ENCODE measurements at regions not wholly inside any gene's neighbourhood (a gene's known extent, or its start where the extent isn't known, plus 50 kb on each side); places are given as distances from the start of the nearest gene placed in this dataset.

DNA sequence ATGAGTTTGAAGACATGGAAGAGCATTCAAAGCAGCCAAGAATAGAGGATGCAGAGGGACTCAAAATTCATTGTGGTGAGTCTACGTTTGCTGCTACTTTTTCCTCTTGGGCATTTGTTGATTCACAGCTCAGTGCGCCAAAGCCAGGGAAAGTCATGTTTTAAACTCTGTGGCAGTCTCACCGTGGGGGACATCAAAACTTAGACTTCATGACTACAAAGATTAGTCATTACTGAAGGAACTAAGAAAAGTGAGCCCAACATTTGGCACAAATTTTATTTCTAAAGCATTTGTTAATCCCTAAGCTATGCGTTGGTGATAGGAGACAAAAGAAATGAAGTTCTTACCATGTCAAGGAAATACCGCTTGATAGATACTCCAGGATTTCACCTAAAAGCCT is 73.7 kb upstream of the MTAP start:
- TF ChIP-seq, protein P1, sequence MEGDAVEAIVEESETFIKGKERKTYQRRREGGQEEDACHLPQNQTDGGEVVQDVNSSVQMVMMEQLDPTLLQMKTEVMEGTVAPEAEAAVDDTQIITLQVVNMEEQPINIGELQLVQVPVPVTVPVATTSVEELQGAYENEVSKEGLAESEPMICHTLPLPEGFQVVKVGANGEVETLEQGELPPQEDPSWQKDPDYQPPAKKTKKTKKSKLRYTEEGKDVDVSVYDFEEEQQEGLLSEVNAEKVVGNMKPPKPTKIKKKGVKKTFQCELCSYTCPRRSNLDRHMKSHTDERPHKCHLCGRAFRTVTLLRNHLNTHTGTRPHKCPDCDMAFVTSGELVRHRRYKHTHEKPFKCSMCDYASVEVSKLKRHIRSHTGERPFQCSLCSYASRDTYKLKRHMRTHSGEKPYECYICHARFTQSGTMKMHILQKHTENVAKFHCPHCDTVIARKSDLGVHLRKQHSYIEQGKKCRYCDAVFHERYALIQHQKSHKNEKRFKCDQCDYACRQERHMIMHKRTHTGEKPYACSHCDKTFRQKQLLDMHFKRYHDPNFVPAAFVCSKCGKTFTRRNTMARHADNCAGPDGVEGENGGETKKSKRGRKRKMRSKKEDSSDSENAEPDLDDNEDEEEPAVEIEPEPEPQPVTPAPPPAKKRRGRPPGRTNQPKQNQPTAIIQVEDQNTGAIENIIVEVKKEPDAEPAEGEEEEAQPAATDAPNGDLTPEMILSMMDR (IDR thresholded peaks at IDR 0.05; ENCODE audit: insufficient read depth, low read length, missing control alignments): no peak
- no peak overlapping the region for H3K4me3 ChIP-seq (ENCODE audit: low read depth, low read length)
- CTCF ChIA-PET: interaction anchor here (0.8 to 3.1 kb wide), 3 partner anchors 20 to 295 kb away, joined by 3 to 14 read pairs (median 6); no protein-coding TSS in a partner anchor
- POLR2A ChIA-PET: interaction anchor here (0.5 to 1.5 kb wide), 3 partner anchors 19 to 1231 kb away, joined by 3 to 4 read pairs (median 3); no protein-coding TSS in a partner anchor
- DNase-seq (ENCODE audit: low read depth, low spot score): no peak

DNA sequence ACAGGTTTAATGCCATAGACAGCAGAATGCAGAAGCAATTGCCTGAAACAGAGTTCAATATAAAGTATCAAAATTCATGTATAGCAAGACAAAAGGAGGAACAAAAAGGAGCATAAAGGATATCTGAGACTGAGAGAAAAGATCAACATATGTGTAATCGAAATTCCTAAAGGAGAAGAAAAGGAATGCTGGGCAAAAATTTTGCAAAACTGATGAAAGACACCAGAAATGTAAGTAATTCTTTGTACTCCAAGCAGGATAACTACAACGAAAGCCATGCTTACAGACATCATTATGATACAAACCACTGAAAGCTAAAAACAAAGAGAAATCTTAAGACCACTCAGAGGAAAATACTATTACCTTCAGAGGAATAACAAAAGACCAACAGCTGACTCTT is 72.8 kb upstream of the MTAP start:
- CTCF ChIA-PET: interaction anchor here (1.8 to 3.1 kb wide), 2 partner anchors 21 to 59 kb away, joined by 6 to 14 read pairs; no protein-coding TSS in a partner anchor
- DNase-seq (ENCODE audit: low read depth, low spot score): no peak
- TF ChIP-seq, protein P1 (IDR thresholded peaks at IDR 0.05; ENCODE audit: insufficient read depth, low read length, missing control alignments): no peak
- POLR2A ChIA-PET: interaction anchor here (1.5 kb wide), 1 partner anchor 18 kb away, joined by 4 read pairs; no protein-coding TSS in a partner anchor
- no peak overlapping the region for H3K4me3 ChIP-seq (ENCODE audit: low read depth, low read length)

DNA sequence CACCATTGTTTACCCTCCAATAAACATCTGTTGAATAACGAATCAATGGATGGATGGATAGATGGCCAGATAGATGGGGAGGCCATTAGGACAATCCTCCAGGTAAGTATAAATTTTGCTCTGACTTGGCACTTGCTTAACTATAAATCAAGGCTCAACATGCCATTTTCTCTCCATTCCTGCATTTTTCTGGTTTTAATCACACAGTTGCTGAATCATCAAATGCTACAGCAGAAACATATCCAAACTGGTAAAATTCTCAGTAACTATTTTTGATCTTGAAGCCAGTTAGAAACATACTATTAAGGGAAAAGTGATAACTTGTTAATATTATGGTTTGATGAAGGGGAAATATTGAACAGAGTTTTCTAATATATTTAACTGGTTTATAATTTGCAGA is 71.5 kb upstream of the MTAP start:
- TF ChIP-seq, protein P1 (IDR thresholded peaks at IDR 0.05; ENCODE audit: insufficient read depth, low read length, missing control alignments): no peak
- DNase-seq (ENCODE audit: low read depth, low spot score): no peak
- no peak overlapping the region for H3K4me3 ChIP-seq (ENCODE audit: low read depth, low read length)
- POLR2A ChIA-PET: no interaction called here
- CTCF ChIA-PET: no interaction called here

DNA sequence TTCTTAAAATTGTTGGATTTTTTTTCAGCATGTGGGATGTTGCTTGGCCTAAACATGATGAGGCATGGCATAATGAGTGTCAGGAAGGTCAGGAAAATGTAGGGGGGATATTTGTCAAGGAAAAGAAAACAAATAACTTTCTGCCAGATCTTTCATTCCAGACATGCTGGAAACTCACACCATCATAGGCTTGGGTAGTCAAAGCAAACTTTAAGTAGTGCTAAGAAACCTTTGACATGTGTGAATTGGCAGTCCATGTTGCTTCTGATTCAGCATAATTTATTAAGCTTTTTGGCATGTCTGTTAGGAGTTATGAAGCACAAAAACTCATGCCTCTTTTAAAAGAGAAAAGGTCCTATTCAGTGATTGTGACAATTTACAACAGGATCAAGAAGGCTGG is 61.3 kb upstream of the MTAP start:
- TF ChIP-seq, protein P1 (IDR thresholded peaks at IDR 0.05; ENCODE audit: insufficient read depth, low read length, missing control alignments): no peak
- CTCF ChIA-PET: interaction anchor here (1.1 kb wide), 1 partner anchor 10 kb away, joined by 4 read pairs; no protein-coding TSS in a partner anchor
- POLR2A ChIA-PET: no interaction called here

DNA sequence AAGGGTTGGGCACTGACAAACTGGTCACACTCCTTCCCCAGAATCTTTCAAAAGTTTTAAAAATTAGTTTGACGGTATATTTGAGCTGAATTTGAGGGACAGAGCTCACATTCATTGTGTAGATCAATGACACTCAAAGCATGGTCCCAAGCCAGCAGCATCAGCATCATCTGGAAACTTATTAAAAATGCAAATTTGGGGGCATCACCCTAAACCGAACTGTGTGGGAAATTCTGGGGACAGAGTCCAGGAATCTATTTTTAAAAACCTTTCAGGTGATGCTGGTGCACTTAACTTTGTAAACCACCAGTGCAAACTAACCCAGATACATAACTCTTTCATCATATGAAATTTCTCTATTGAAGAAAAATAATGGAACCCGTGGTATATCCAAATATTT is 58.1 kb upstream of the MTAP start:
- ChIA-PET CTCF (interaction anchor here (1.8 kb wide), 1 partner anchor 10 kb away, joined by 3 read pairs; no protein-coding TSS in a partner anchor), POLR2A (no interaction called here)
- H3K4me3 ChIP-seq (ENCODE audit: low read depth, low read length): no peak overlapping the region
- DNase-seq (ENCODE audit: low read depth, low spot score): no peak
- TF ChIP-seq, protein P1 (IDR thresholded peaks at IDR 0.05; ENCODE audit: insufficient read depth, low read length, missing control alignments): no peak

More for the DNA sequence above, 61.3 kb upstream of the MTAP start:
- H3K4me3 ChIP-seq (ENCODE audit: low read depth, low read length): no peak overlapping the region
- DNase-seq (ENCODE audit: low read depth, low spot score): no peak

DNA sequence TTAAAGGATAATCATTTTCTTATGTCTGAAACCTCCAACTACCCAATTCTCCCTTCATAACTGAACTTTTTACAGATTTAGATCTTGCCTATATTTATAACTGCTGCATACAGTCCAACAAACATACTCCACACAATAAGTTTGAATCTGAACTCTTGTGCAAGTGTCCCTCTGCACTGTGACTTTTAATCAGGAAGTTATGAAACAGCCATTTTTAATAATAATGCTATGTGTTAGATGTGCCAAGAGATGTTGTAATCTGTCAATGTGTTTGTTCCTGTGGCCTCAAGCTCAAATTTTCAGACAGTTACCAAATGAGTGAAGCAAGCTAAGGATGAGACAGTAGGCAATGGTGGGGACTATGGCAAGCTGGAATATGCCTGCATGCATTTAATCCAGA is 57.6 kb upstream of the MTAP start:
- ChIA-PET POLR2A (no interaction called here), CTCF (interaction anchor here (1.8 kb wide), 1 partner anchor 11 kb away, joined by 3 read pairs; no protein-coding TSS in a partner anchor)
- TF ChIP-seq, protein P1 (IDR thresholded peaks at IDR 0.05; ENCODE audit: insufficient read depth, low read length, missing control alignments): no peak
- H3K4me3 ChIP-seq (ENCODE audit: low read depth, low read length): no peak overlapping the region
- DNase-seq (ENCODE audit: low read depth, low spot score): no peak

Data from AG04449 (cell line).